Mammary epithelial cell (primary cell): ENCODE measurements at regions not wholly inside any gene's neighbourhood (a gene's known extent, or its start where the extent isn't known, plus 50 kb on each side); places are given as distances from the start of the nearest gene placed in this dataset.

Source experiments
- EZH2 ChIP-seq: IDR thresholded peaks from 2 replicates; pipeline ENCODE4 v1.6.1; 2012; ENCODE audit warnings: low read length, inconsistent platforms, borderline replicate concordance
- TF ChIP-seq, protein P1 (sequence below), 2 donors: IDR thresholded peaks in 1 of 2; conservative IDR thresholded peaks in 1 of 2; 2 replicates each; pipeline ENCODE4 v1.5.1; 2011 to 2012; ENCODE audit warnings: inconsistent platforms in 2 of 2, low read length in 2 of 2, mild to moderate bottlenecking in 2 of 2, control low read depth in 1 of 2, low read depth in 1 of 2; ENCODE audit not compliant: insufficient read depth in 1 of 2; ENCODE audit errors: extremely low read depth in 1 of 2

DNA sequence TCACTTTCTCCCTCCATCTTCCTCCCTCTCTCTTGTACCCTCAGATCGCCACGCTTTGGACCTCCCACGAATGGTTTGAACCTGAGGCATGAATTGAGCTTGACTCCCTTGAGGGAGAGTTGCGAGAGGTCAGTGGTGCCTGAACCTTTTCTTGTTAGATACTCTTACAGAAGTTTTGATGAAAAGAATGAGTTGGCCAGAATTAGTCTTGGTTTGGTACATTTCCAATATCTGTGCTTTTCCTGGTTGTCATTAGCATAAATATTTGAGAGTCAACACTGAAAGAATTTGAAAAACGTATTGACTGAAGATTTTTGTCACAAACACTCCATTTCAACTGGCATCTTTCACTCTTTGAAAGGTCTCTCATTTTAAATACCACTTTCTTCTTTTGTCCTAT, 510.6 kb upstream of the DIPK2B start:
- TF ChIP-seq, protein P1, sequence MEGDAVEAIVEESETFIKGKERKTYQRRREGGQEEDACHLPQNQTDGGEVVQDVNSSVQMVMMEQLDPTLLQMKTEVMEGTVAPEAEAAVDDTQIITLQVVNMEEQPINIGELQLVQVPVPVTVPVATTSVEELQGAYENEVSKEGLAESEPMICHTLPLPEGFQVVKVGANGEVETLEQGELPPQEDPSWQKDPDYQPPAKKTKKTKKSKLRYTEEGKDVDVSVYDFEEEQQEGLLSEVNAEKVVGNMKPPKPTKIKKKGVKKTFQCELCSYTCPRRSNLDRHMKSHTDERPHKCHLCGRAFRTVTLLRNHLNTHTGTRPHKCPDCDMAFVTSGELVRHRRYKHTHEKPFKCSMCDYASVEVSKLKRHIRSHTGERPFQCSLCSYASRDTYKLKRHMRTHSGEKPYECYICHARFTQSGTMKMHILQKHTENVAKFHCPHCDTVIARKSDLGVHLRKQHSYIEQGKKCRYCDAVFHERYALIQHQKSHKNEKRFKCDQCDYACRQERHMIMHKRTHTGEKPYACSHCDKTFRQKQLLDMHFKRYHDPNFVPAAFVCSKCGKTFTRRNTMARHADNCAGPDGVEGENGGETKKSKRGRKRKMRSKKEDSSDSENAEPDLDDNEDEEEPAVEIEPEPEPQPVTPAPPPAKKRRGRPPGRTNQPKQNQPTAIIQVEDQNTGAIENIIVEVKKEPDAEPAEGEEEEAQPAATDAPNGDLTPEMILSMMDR (conservative IDR thresholded peaks at IDR 0.05 in 1 of 2, IDR thresholded peaks at IDR 0.05 in 1 of 2; ENCODE audit: extremely low read depth in 1 of 2, insufficient read depth in 1 of 2, low read depth in 1 of 2, low read length in 2 of 2), result no peak
- no peak for TF ChIP-seq EZH2
